Nephron (organoid): ENCODE measurements at regions not wholly inside any gene's neighbourhood (a gene's known extent, or its start where the extent isn't known, plus 50 kb on each side); places are given as distances from the start of the nearest gene placed in this dataset.

Experiments used
- H3K27ac Mint-ChIP-seq, 3 experiments: 2 replicates each; pipeline ENCODE4 v1.8.0; 2020; ENCODE audit warnings: mixed read lengths in 3 of 3, mild to moderate bottlenecking in 2 of 3, moderate library complexity in 1 of 3
- H3K27me3 Mint-ChIP-seq: 2 replicates; pipeline ENCODE4 v1.8.0; 2021; ENCODE audit warnings: low read depth, mild to moderate bottlenecking, moderate library complexity, mixed read lengths
- H3K36me3 Mint-ChIP-seq: 2 replicates; pipeline ENCODE4 v1.8.0; 2020; ENCODE audit warnings: low read depth, mixed read lengths
- H3K4me1 Mint-ChIP-seq: 2 replicates; pipeline ENCODE4 v1.8.0; 2020; ENCODE audit warnings: mixed read lengths
- H3K4me3 Mint-ChIP-seq, 3 experiments: 2 replicates each; pipeline ENCODE4 v1.8.0; 2020; ENCODE audit warnings: mild to moderate bottlenecking in 3 of 3, mixed read lengths in 3 of 3, moderate library complexity in 2 of 3
- H3K9me3 Mint-ChIP-seq: 2 replicates; pipeline ENCODE4 v1.8.0; 2020; ENCODE audit warnings: mixed read lengths
- CTCF ChIP-seq, 3 experiments: fragments of 200-600 bp; sonication (generic); IDR thresholded peaks; one replicate each; pipeline ENCODE4 v1.5.0; 2021; ENCODE audit warnings: antibody characterized with exemption in 3 of 3; ENCODE audit not compliant: unreplicated experiment in 3 of 3

- Mint-ChIP-seq H3K4me3 (no peak overlapping the region), H3K9me3 (no peaks in the 10 kb centered on the region), H3K27me3 (no peaks in the 10 kb centered on the region), H3K36me3 (no peaks in the 10 kb centered on the region), H3K27ac (peak overlapping the region in 2 of 3 experiments; percentile 42 to 79), H3K4me1 (peaks cover 23% of the 10 kb centered on the region)
- no peak for TF ChIP-seq CTCF (IDR thresholded peaks at IDR 0.05; ENCODE audit: unreplicated experiment in 3 of 3)
Observed at GRCh38 chr18:39938676-39939608, 2016.1 kb upstream of the PIK3C3 start.

GRCh38 chr18:39935598-39935997, 2019.4 kb upstream of the PIK3C3 start:
- Mint-ChIP-seq H3K4me3 (no peak overlapping the region), H3K9me3 (no peaks in the 10 kb centered on the region), H3K27me3 (no peaks in the 10 kb centered on the region), H3K27ac (no peak overlapping the region), H3K4me1 (peaks cover 23% of the 10 kb centered on the region), H3K36me3 (no peaks in the 10 kb centered on the region)
- TF ChIP-seq CTCF (IDR thresholded peaks at IDR 0.05; ENCODE audit: unreplicated experiment in 3 of 3), result no peak

DNA sequence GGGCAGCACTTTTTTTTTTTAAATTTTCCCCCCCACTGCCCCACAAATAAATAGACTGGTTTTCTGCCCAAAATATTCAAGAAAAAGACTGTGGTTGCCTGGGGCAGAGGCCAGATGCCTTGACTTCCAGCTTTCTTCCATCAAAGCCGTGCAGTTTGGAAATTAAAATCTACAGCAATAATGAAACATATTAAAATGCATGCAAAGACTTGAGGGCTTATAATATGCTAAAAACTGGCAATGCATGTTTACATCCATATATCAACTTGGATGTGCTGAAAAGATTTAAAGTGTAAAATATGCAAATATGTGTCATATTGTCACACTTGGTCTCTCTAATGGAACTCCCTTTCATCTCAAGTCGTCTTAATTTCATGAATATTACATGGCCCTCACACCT, 2036.2 kb upstream of the PIK3C3 start:
- Mint-ChIP-seq H3K4me1 (peaks cover 5% of the 10 kb centered on the region), H3K4me3 (no peak overlapping the region), H3K27me3 (no peaks in the 10 kb centered on the region), H3K27ac (no peak overlapping the region), H3K36me3 (no peaks in the 10 kb centered on the region), H3K9me3 (no peaks in the 10 kb centered on the region)
- no peak for TF ChIP-seq CTCF (IDR thresholded peaks at IDR 0.05; ENCODE audit: unreplicated experiment in 3 of 3)

- H3K9me3 Mint-ChIP-seq, result peaks cover 20% of the 10 kb centered on the region
- H3K4me3 Mint-ChIP-seq, result no peak overlapping the region
- peaks cover 10% of the 10 kb centered on the region for H3K36me3 Mint-ChIP-seq
- no peaks in the 10 kb centered on the region for H3K27me3 Mint-ChIP-seq
- H3K27ac Mint-ChIP-seq, result no peak overlapping the region
- H3K4me1 Mint-ChIP-seq, result peaks cover 13% of the 10 kb centered on the region
- no peak for TF ChIP-seq CTCF (IDR thresholded peaks at IDR 0.05; ENCODE audit: unreplicated experiment in 3 of 3)
Observed at GRCh38 chr18:39913672-39914366, 2041.2 kb upstream of the PIK3C3 start.

- H3K9me3 Mint-ChIP-seq, result peaks cover 20% of the 10 kb centered on the region
- H3K36me3 Mint-ChIP-seq, result peaks cover 10% of the 10 kb centered on the region
- H3K4me1 Mint-ChIP-seq, result peaks cover 13% of the 10 kb centered on the region
- no peaks in the 10 kb centered on the region for H3K27me3 Mint-ChIP-seq
- H3K27ac Mint-ChIP-seq, result no peak overlapping the region
- TF ChIP-seq CTCF (IDR thresholded peaks at IDR 0.05; ENCODE audit: unreplicated experiment in 3 of 3), result no peak
- no peak overlapping the region for H3K4me3 Mint-ChIP-seq
Observed at GRCh38 chr18:39911716-39912115, 2043.3 kb upstream of the PIK3C3 start.
